ENCODE measurements at regions not wholly inside any gene's neighbourhood (a gene's known extent, or its start where the extent isn't known, plus 50 kb on each side); places are given as distances from the start of the nearest gene placed in this dataset.

DNA sequence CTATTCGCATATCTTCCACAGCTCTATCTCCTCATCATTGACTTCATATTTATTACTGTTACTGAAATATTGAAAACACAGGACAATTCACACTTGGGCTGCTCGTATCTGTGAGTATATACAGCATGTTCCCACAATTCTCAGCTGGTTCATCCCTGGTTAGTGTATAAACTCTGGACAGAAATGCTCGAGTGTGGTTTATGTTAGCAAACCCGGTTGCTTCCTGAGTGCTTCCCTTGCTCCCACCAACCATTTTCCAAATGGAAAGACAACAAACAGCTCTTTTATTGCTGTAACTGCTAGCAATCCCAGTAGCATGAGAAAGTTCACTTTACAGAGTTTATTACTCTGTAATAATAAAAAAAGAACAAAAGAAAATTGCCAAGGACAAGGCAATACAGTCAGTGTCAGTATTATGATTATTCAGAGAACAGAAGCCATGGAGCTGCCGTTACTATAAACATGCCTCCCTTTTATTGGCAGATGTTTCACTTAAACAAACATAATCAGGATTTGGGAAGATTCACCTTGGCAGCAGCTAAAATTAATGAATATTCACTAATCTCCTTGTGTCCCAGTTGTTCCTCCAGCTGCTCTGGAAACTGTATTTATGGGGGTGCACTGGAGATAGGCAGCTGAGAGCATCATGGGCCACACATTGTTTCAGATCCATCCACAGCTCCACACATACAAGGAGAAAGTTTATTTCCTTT lies 134.1 kb upstream of the GUCY1A1 start:
- TF ChIP-seq, protein P1, sequence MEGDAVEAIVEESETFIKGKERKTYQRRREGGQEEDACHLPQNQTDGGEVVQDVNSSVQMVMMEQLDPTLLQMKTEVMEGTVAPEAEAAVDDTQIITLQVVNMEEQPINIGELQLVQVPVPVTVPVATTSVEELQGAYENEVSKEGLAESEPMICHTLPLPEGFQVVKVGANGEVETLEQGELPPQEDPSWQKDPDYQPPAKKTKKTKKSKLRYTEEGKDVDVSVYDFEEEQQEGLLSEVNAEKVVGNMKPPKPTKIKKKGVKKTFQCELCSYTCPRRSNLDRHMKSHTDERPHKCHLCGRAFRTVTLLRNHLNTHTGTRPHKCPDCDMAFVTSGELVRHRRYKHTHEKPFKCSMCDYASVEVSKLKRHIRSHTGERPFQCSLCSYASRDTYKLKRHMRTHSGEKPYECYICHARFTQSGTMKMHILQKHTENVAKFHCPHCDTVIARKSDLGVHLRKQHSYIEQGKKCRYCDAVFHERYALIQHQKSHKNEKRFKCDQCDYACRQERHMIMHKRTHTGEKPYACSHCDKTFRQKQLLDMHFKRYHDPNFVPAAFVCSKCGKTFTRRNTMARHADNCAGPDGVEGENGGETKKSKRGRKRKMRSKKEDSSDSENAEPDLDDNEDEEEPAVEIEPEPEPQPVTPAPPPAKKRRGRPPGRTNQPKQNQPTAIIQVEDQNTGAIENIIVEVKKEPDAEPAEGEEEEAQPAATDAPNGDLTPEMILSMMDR (conservative IDR thresholded peaks at IDR 0.05; ENCODE audit: low read depth in 2 of 2) = no peak
- no peak for TF ChIP-seq EZH2 (IDR thresholded peaks at IDR 0.05; ENCODE audit: low read depth, unreplicated experiment)
- TF ChIP-seq POLR2AphosphoS5 (IDR thresholded peaks at IDR 0.05; ENCODE audit: low read depth) = no peak
- TF ChIP-seq CREB1 (CRISPR knock-in tag; IDR thresholded peaks at IDR 0.05; ENCODE audit: low read depth) = no peak
- TF ChIP-seq, protein P2, sequence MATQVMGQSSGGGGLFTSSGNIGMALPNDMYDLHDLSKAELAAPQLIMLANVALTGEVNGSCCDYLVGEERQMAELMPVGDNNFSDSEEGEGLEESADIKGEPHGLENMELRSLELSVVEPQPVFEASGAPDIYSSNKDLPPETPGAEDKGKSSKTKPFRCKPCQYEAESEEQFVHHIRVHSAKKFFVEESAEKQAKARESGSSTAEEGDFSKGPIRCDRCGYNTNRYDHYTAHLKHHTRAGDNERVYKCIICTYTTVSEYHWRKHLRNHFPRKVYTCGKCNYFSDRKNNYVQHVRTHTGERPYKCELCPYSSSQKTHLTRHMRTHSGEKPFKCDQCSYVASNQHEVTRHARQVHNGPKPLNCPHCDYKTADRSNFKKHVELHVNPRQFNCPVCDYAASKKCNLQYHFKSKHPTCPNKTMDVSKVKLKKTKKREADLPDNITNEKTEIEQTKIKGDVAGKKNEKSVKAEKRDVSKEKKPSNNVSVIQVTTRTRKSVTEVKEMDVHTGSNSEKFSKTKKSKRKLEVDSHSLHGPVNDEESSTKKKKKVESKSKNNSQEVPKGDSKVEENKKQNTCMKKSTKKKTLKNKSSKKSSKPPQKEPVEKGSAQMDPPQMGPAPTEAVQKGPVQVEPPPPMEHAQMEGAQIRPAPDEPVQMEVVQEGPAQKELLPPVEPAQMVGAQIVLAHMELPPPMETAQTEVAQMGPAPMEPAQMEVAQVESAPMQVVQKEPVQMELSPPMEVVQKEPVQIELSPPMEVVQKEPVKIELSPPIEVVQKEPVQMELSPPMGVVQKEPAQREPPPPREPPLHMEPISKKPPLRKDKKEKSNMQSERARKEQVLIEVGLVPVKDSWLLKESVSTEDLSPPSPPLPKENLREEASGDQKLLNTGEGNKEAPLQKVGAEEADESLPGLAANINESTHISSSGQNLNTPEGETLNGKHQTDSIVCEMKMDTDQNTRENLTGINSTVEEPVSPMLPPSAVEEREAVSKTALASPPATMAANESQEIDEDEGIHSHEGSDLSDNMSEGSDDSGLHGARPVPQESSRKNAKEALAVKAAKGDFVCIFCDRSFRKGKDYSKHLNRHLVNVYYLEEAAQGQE (IDR thresholded peaks at IDR 0.05; ENCODE audit: unreplicated experiment) = no peak

Data from GM23338 (cell line).